Activated CD4-positive, alpha-beta T cell treated with anti-CD3 and anti-CD28 coated beads for 36 hours (primary cell): ENCODE measurements at regions not wholly inside any gene's neighbourhood (a gene's known extent, or its start where the extent isn't known, plus 50 kb on each side); places are given as distances from the start of the nearest gene placed in this dataset.

ENCODE experiments used
- ATAC-seq: fragments of 200-7000 bp; cut with Tn5 transposase; one replicate; pipeline ENCODE4 v1.10.0; 2021; ENCODE audit warnings: mild to moderate bottlenecking, moderate library complexity
- CTCF ChIA-PET: fragments of 350-600 bp; sonication (Branson Sonifier 250); formaldehyde crosslinking; loops from one replicate; lab custom pipeline; 2021; ENCODE audit warnings: antibody characterized with exemption; lab: Charles Lee
- POLR2A ChIA-PET: fragments of 350-600 bp; sonication (Branson Sonifier 250); formaldehyde crosslinking; loops from one replicate; lab custom pipeline; 2021; ENCODE audit warnings: antibody characterized with exemption, inconsistent platforms; lab: Charles Lee
- DNase-seq: peaks from one replicate; pipeline ENCODE4 v3.0.0-alpha.2; 2020
- H3K27ac Mint-ChIP-seq: one replicate; pipeline ENCODE4 v1.8.0; 2021; ENCODE audit warnings: mixed read lengths
- H3K27me3 Mint-ChIP-seq: one replicate; pipeline ENCODE4 v1.8.0; 2021; ENCODE audit warnings: mixed read lengths
- H3K36me3 Mint-ChIP-seq: one replicate; pipeline ENCODE4 v1.8.0; 2021; ENCODE audit warnings: low read depth, mixed read lengths
- H3K4me1 Mint-ChIP-seq: one replicate; pipeline ENCODE4 v1.8.0; 2021; ENCODE audit warnings: mixed read lengths
- H3K4me3 Mint-ChIP-seq: one replicate; pipeline ENCODE4 v1.8.0; 2021; ENCODE audit warnings: mild to moderate bottlenecking, moderate library complexity, mixed read lengths
- H3K9me3 Mint-ChIP-seq: one replicate; pipeline ENCODE4 v1.8.0; 2021; ENCODE audit warnings: low read depth, mixed read lengths
- intact Hi-C, 2 experiments: fragments of 100-400 bp; cut with DNase I in 1 of 2; cut with micrococcal nuclease in 1 of 2; formaldehyde crosslinking; loops; one replicate each; pipeline versions ENCODE4 v1.14.2 to v1.15.1; 2022 to 2024; cut with DNase I, micrococcal nuclease

GRCh38 chr7:367351-367901, 77.5 kb downstream of the FOXL3 start:
- CTCF ChIA-PET = no interaction called here
- H3K4me1 Mint-ChIP-seq = peaks cover 46% of the 10 kb centered on the region
- H3K36me3 Mint-ChIP-seq = no peaks in the 10 kb centered on the region
- intact Hi-C loops = no loop called here
- DNase-seq (no peak), ATAC-seq (no peak)
- H3K4me3 Mint-ChIP-seq = no peak overlapping the region
- POLR2A ChIA-PET = no interaction called here
- H3K9me3 Mint-ChIP-seq = no peaks in the 10 kb centered on the region
- H3K27ac Mint-ChIP-seq = no peak overlapping the region
- no peaks in the 10 kb centered on the region for H3K27me3 Mint-ChIP-seq

GRCh38 chr7:368651-369475, 78.9 kb downstream of the FOXL3 start:
- no peaks in the 10 kb centered on the region for H3K9me3 Mint-ChIP-seq
- H3K36me3 Mint-ChIP-seq = no peaks in the 10 kb centered on the region
- no peak overlapping the region for H3K27ac Mint-ChIP-seq
- no peak overlapping the region for H3K4me3 Mint-ChIP-seq
- DNase-seq = no peak
- intact Hi-C loops = no loop called here
- ATAC-seq = no peak
- no peaks in the 10 kb centered on the region for H3K27me3 Mint-ChIP-seq
- POLR2A ChIA-PET = no interaction called here
- CTCF ChIA-PET = no interaction called here
- peaks cover 32% of the 10 kb centered on the region for H3K4me1 Mint-ChIP-seq

GRCh38 chr7:369476-370258, 79.7 kb downstream of the FOXL3 start:
- ATAC-seq = no peak
- H3K4me3 Mint-ChIP-seq = no peak overlapping the region
- peak; percentile 4 for DNase-seq
- peaks cover 24% of the 10 kb centered on the region for H3K4me1 Mint-ChIP-seq
- intact Hi-C loops = no loop called here
- POLR2A ChIA-PET = no interaction called here
- H3K27me3 Mint-ChIP-seq = no peaks in the 10 kb centered on the region
- CTCF ChIA-PET = no interaction called here
- no peaks in the 10 kb centered on the region for H3K36me3 Mint-ChIP-seq
- H3K9me3 Mint-ChIP-seq = no peaks in the 10 kb centered on the region
- no peak overlapping the region for H3K27ac Mint-ChIP-seq

GRCh38 chr7:370259-370625, 80.3 kb downstream of the FOXL3 start:
- ChIA-PET CTCF (no interaction called here), POLR2A (no interaction called here)
- intact Hi-C loops = no loop called here
- H3K4me1 Mint-ChIP-seq = peaks cover 20% of the 10 kb centered on the region
- H3K36me3 Mint-ChIP-seq = no peaks in the 10 kb centered on the region
- DNase-seq (no peak), ATAC-seq (no peak)
- H3K27me3 Mint-ChIP-seq = no peaks in the 10 kb centered on the region
- H3K4me3 Mint-ChIP-seq = no peak overlapping the region
- H3K9me3 Mint-ChIP-seq = no peaks in the 10 kb centered on the region
- no peak overlapping the region for H3K27ac Mint-ChIP-seq

GRCh38 chr7:370775-371118, 80.8 kb downstream of the FOXL3 start:
- no peaks in the 10 kb centered on the region for H3K36me3 Mint-ChIP-seq
- ATAC-seq (no peak), DNase-seq (peak; percentile 4)
- H3K27me3 Mint-ChIP-seq = no peaks in the 10 kb centered on the region
- no peak overlapping the region for H3K4me3 Mint-ChIP-seq
- no peak overlapping the region for H3K27ac Mint-ChIP-seq
- H3K4me1 Mint-ChIP-seq = peaks cover 15% of the 10 kb centered on the region
- intact Hi-C loops = no loop called here
- H3K9me3 Mint-ChIP-seq = no peaks in the 10 kb centered on the region
- POLR2A ChIA-PET = no interaction called here
- CTCF ChIA-PET = no interaction called here

GRCh38 chr7:371119-371778, 81.3 kb downstream of the FOXL3 start:
- Mint-ChIP-seq H3K27me3 (no peaks in the 10 kb centered on the region), H3K4me3 (no peak overlapping the region), H3K27ac (no peak overlapping the region), H3K4me1 (peaks cover 10% of the 10 kb centered on the region), H3K9me3 (no peaks in the 10 kb centered on the region), H3K36me3 (no peaks in the 10 kb centered on the region)
- peak; percentile 34 for DNase-seq
- ATAC-seq = peak; percentile 63
- ChIA-PET CTCF (no interaction called here), POLR2A (no interaction called here)
- intact Hi-C loops = no loop called here

- DNase-seq = peak; percentile 16
- no peaks in the 10 kb centered on the region for H3K36me3 Mint-ChIP-seq
- H3K9me3 Mint-ChIP-seq = no peaks in the 10 kb centered on the region
- peaks cover 3% of the 10 kb centered on the region for H3K4me1 Mint-ChIP-seq
- H3K27me3 Mint-ChIP-seq = no peaks in the 10 kb centered on the region
- intact Hi-C loops = no loop called here
- H3K27ac Mint-ChIP-seq = no peak overlapping the region
- CTCF ChIA-PET = no interaction called here
- ATAC-seq = no peak
- POLR2A ChIA-PET = no interaction called here
- H3K4me3 Mint-ChIP-seq = no peak overlapping the region
Observed at GRCh38 chr7:371779-372545, 82.0 kb downstream of the FOXL3 start.

- no peaks in the 10 kb centered on the region for H3K36me3 Mint-ChIP-seq
- H3K4me3 Mint-ChIP-seq = no peak overlapping the region
- ATAC-seq (no peak), DNase-seq (peak; percentile 5)
- no peak overlapping the region for H3K27ac Mint-ChIP-seq
- POLR2A ChIA-PET = no interaction called here
- intact Hi-C loops = no loop called here
- CTCF ChIA-PET = no interaction called here
- no peaks in the 10 kb centered on the region for H3K27me3 Mint-ChIP-seq
- no peaks in the 10 kb centered on the region for H3K4me1 Mint-ChIP-seq
- no peaks in the 10 kb centered on the region for H3K9me3 Mint-ChIP-seq
Observed at GRCh38 chr7:372546-372931, 82.6 kb downstream of the FOXL3 start.

GRCh38 chr7:372932-373791, 83.2 kb downstream of the FOXL3 start:
- ChIA-PET POLR2A (no interaction called here), CTCF (no interaction called here)
- no peaks in the 10 kb centered on the region for H3K4me1 Mint-ChIP-seq
- H3K27ac Mint-ChIP-seq = no peak overlapping the region
- DNase-seq (no peak), ATAC-seq (no peak)
- H3K27me3 Mint-ChIP-seq = no peaks in the 10 kb centered on the region
- no peak overlapping the region for H3K4me3 Mint-ChIP-seq
- H3K36me3 Mint-ChIP-seq = no peaks in the 10 kb centered on the region
- H3K9me3 Mint-ChIP-seq = no peaks in the 10 kb centered on the region
- intact Hi-C loops = no loop called here

GRCh38 chr7:373818-374705, 84.1 kb downstream of the FOXL3 start:
- Mint-ChIP-seq H3K4me3 (no peak overlapping the region), H3K4me1 (no peaks in the 10 kb centered on the region), H3K9me3 (no peaks in the 10 kb centered on the region), H3K36me3 (no peaks in the 10 kb centered on the region), H3K27me3 (no peaks in the 10 kb centered on the region), H3K27ac (no peak overlapping the region)
- DNase-seq = no peak
- no peak for ATAC-seq
- ChIA-PET POLR2A (no interaction called here), CTCF (no interaction called here)
- intact Hi-C loops = no loop called here
